H1 (cell line): ENCODE measurements at regions not wholly inside any gene's neighbourhood (a gene's known extent, or its start where the extent isn't known, plus 50 kb on each side); places are given as distances from the start of the nearest gene placed in this dataset.

Experiments
- CTCF ChIA-PET: fragments of 300-600 bp; sonication (Branson Sonifier 250); formaldehyde crosslinking; loops from one replicate; lab custom pipeline; 2021; ENCODE audit not compliant: partially characterized antibody; lab: Charles Lee
- POLR2A ChIA-PET: fragments of 300-600 bp; sonication (Branson Sonifier 250); formaldehyde crosslinking; loops from one replicate; lab custom pipeline; 2021; ENCODE audit warnings: inconsistent platforms; ENCODE audit not compliant: partially characterized antibody; lab: Charles Lee
- DNase-seq, 2 experiments: peaks; one replicate each; pipeline versions ENCODE4 v3.0.0 to v3.0.0-alpha.2; 2010 to 2022; ENCODE audit warnings: low spot score in 2 of 2, low read depth in 1 of 2, mixed read lengths in 1 of 2
- FAIRE-seq: peaks from 2 replicates; lab custom pipeline; 2011; peaks lifted over from hg19 to GRCh38; lab: Jason Lieb, UNC
- H2AFZ ChIP-seq: 2 replicates; pipeline ENCODE4 v1.8.1; 2012; ENCODE audit warnings: low read length, inconsistent platforms
- H2AK5ac ChIP-seq: 2 replicates; pipeline ENCODE4 v1.6.1; 2013; ENCODE audit warnings: low read depth, low read length
- H2BK120ac ChIP-seq: replicated peaks from 2 replicates; pipeline ENCODE3; 2013; ENCODE audit warnings: low read depth, low read length, inconsistent platforms
- H2BK12ac ChIP-seq: 2 replicates; pipeline ENCODE4 v1.6.1; 2013; ENCODE audit warnings: low read depth, low read length
- H2BK15ac ChIP-seq: 2 replicates; pipeline ENCODE4 v1.6.1; 2013; ENCODE audit warnings: low read length
- H2BK20ac ChIP-seq: 2 replicates; pipeline ENCODE4 v1.6.1; 2013; ENCODE audit warnings: low read length
- H2BK5ac ChIP-seq: 2 replicates; pipeline ENCODE4 v1.6.1; 2013; ENCODE audit warnings: low read depth, low read length
- H3K14ac ChIP-seq: 2 replicates; pipeline ENCODE4 v1.6.1; 2013; ENCODE audit warnings: inconsistent platforms; ENCODE audit not compliant: insufficient read length
- H3K18ac ChIP-seq: 2 replicates; pipeline ENCODE4 v1.6.1; 2013; ENCODE audit warnings: low read length; ENCODE audit errors: extremely low read depth
- H3K23ac ChIP-seq: 2 replicates; pipeline ENCODE4 v1.6.1; 2013; ENCODE audit warnings: inconsistent platforms; ENCODE audit not compliant: insufficient read length
- H3K23me2 ChIP-seq: 2 replicates; pipeline ENCODE4 v1.6.1; 2013; ENCODE audit warnings: low read depth, low read length
- H3K27ac ChIP-seq: 2 replicates; pipeline ENCODE4 v1.6.1; 2011; ENCODE audit warnings: low read depth, low read length, inconsistent platforms
- H3K27me3 ChIP-seq, 4 experiments: replicated peaks in 1 of 4; 1 replicate in 1 of 4; 2 replicates in 3 of 4; pipeline versions ENCODE4 v1.6.1 to v1.8.1; 2011 to 2013; ENCODE audit warnings: low read length in 3 of 4, mild to moderate bottlenecking in 3 of 4, inconsistent platforms in 2 of 4, mixed read lengths in 2 of 4, moderate library complexity in 1 of 4; ENCODE audit not compliant: control insufficient read depth in 3 of 4, insufficient read depth in 3 of 4; ENCODE audit errors: extremely low read depth in 1 of 4
- H3K36me3 ChIP-seq, 4 experiments: 2 replicates each; pipeline versions ENCODE4 v1.6.1 to v1.8.1; 2011 to 2013; ENCODE audit warnings: mild to moderate bottlenecking in 4 of 4, low read length in 3 of 4, moderate library complexity in 2 of 4, control low read depth in 1 of 4, inconsistent platforms in 1 of 4; ENCODE audit not compliant: insufficient read depth in 4 of 4, control insufficient read depth in 2 of 4
- H3K4ac ChIP-seq: replicated peaks from 2 replicates; pipeline ENCODE3; 2013; ENCODE audit warnings: low read length, low read depth, mixed read lengths, inconsistent platforms; ENCODE audit not compliant: insufficient read length
- H3K4me1 ChIP-seq, 4 experiments: replicated peaks in 1 of 4; 1 replicate in 1 of 4; 2 replicates in 3 of 4; pipeline versions ENCODE4 v1.6.1 to v1.8.1; 2011 to 2013; ENCODE audit warnings: low read length in 3 of 4, inconsistent platforms in 2 of 4, mixed read lengths in 1 of 4; ENCODE audit not compliant: insufficient read depth in 4 of 4, control insufficient read depth in 3 of 4
- H3K4me2 ChIP-seq, 2 experiments: 2 replicates each; pipeline versions ENCODE4 v1.6.1 to v1.8.1; 2011 to 2013; ENCODE audit warnings: low read depth in 2 of 2, low read length in 2 of 2, control low read depth in 1 of 2, inconsistent platforms in 1 of 2, mild to moderate bottlenecking in 1 of 2; ENCODE audit not compliant: insufficient read depth in 1 of 2
- H3K4me3 ChIP-seq, 4 experiments: fragments of 200-600, 300-600 bp in 1 of 4; sonication (generic), shearing (Covaris generic), sonication (Bioruptor Twin) in 1 of 4; 2 replicates each; pipeline versions ENCODE4 v1.5.1 to v1.8.1; 2011 to 2016; ENCODE audit warnings: low read length in 4 of 4, low read depth in 3 of 4, control low read depth in 2 of 4, inconsistent platforms in 2 of 4, mild to moderate bottlenecking in 2 of 4, mixed read lengths in 1 of 4, moderate library complexity in 1 of 4; ENCODE audit not compliant: insufficient read depth in 2 of 4; ENCODE audit errors: extremely low read depth in 1 of 4
- H3K56ac ChIP-seq: replicated peaks from 2 replicates; pipeline ENCODE3; 2013; ENCODE audit warnings: low read depth, mild to moderate bottlenecking, mixed read lengths, low read length, inconsistent platforms; ENCODE audit not compliant: insufficient read length
- H3K79me1 ChIP-seq: 2 replicates; pipeline ENCODE4 v1.6.1; 2013; ENCODE audit warnings: low read depth, low read length, control low read depth
- H3K79me2 ChIP-seq, 2 experiments: 2 replicates each; pipeline versions ENCODE4 v1.6.1 to v1.8.1; 2012 to 2013; ENCODE audit warnings: low read length in 2 of 2, mild to moderate bottlenecking in 2 of 2, inconsistent platforms in 1 of 2; ENCODE audit not compliant: insufficient read depth in 2 of 2, control insufficient read depth in 1 of 2
- H3K9ac ChIP-seq, 4 experiments: replicated peaks in 1 of 4; 1 replicate in 1 of 4; 2 replicates in 3 of 4; pipeline versions ENCODE4 v1.6.1 to v1.8.1; 2011 to 2013; ENCODE audit warnings: low read depth in 3 of 4, low read length in 3 of 4, control low read depth in 2 of 4, mild to moderate bottlenecking in 2 of 4, moderate library complexity in 2 of 4, inconsistent platforms in 1 of 4; ENCODE audit errors: extremely low read depth in 1 of 4
- H3K9me3 ChIP-seq, 2 experiments: 2 replicates each; pipeline versions ENCODE4 v1.6.1 to v1.8.1; 2012 to 2013; ENCODE audit warnings: mild to moderate bottlenecking in 2 of 2, moderate library complexity in 2 of 2, control low read depth in 1 of 2, inconsistent platforms in 1 of 2, low read depth in 1 of 2, low read length in 1 of 2, mixed read lengths in 1 of 2; ENCODE audit not compliant: insufficient read depth in 2 of 2
- H4K20me1 ChIP-seq, 2 experiments: replicated peaks in 1 of 2; 2 replicates each; pipeline versions ENCODE3 to v1.8.1; 2011 to 2013; ENCODE audit warnings: inconsistent platforms in 2 of 2, low read length in 2 of 2, mild to moderate bottlenecking in 1 of 2; ENCODE audit not compliant: insufficient read depth in 2 of 2, control insufficient read depth in 1 of 2
- H4K5ac ChIP-seq: 2 replicates; pipeline ENCODE4 v1.6.1; 2013; ENCODE audit warnings: low read length, low read depth, mixed read lengths, inconsistent platforms; ENCODE audit not compliant: insufficient read length
- H4K8ac ChIP-seq: 2 replicates; pipeline ENCODE4 v1.8.0; 2013; ENCODE audit warnings: mild to moderate bottlenecking, moderate library complexity, low read length, inconsistent platforms; ENCODE audit not compliant: insufficient read depth; ENCODE audit errors: extremely low read depth
- H4K91ac ChIP-seq: replicated peaks from 2 replicates; pipeline ENCODE3; 2013; ENCODE audit warnings: low read length, mixed read lengths, inconsistent platforms; ENCODE audit not compliant: insufficient read length
- BRCA1 ChIP-seq: IDR thresholded peaks from 2 replicates; pipeline ENCODE4 v1.6.1; 2012; ENCODE audit warnings: low read depth, low read length, improper control_type of control experiment
- CBX5 ChIP-seq: fragments of 300-800, 300-1000 bp; sonication (generic); IDR thresholded peaks from 2 replicates; pipeline ENCODE4 v1.7.1; 2016; ENCODE audit warnings: antibody characterized with exemption, low read length, low read depth
- CBX8 ChIP-seq: fragments of 300-800, 300-1000 bp; sonication (generic); IDR thresholded peaks from 2 replicates; pipeline ENCODE4 v1.7.1; 2016; ENCODE audit warnings: low read depth, low read length, borderline replicate concordance
- CTBP2 ChIP-seq: IDR thresholded peaks from 2 replicates; pipeline ENCODE4 v1.7.0; 2011; ENCODE audit warnings: borderline replicate concordance, mild to moderate bottlenecking, moderate library complexity, mixed read lengths, low read length; ENCODE audit not compliant: insufficient read depth, insufficient read length
- HDAC2 ChIP-seq, 2 experiments: fragments of 300-600 bp in 1 of 2; sonication (generic) in 1 of 2; IDR thresholded peaks; 2 replicates each; pipeline ENCODE4 v1.6.1; 2011 to 2012; ENCODE audit warnings: low read depth in 2 of 2, low read length in 2 of 2, mild to moderate bottlenecking in 2 of 2, moderate library complexity in 2 of 2, borderline replicate concordance in 1 of 2, inconsistent platforms in 1 of 2
- KDM1A ChIP-seq: fragments of 200-600, 300-600 bp; sonication (generic); IDR thresholded peaks from 2 replicates; pipeline ENCODE4 v1.7.1; 2016; ENCODE audit warnings: mild to moderate bottlenecking, low read length, borderline replicate concordance
- MAFK ChIP-seq: IDR thresholded peaks from 2 replicates; pipeline ENCODE4 v1.6.1; 2012; ENCODE audit warnings: low read depth, mild to moderate bottlenecking, improper control_type of control experiment, low read length
- RAD21 ChIP-seq, 2 experiments: IDR thresholded peaks in 1 of 2; conservative IDR thresholded peaks in 1 of 2; 2 replicates each; pipeline ENCODE4 v1.6.1; 2011; ENCODE audit warnings: low read depth in 2 of 2, low read length in 2 of 2, improper control_type of control experiment in 1 of 2, inconsistent platforms in 1 of 2, mild to moderate bottlenecking in 1 of 2, moderate library complexity in 1 of 2
- SP2 ChIP-seq: IDR thresholded peaks from 2 replicates; pipeline ENCODE4 v1.6.1; 2012; ENCODE audit warnings: mild to moderate bottlenecking, low read length, inconsistent platforms
- TAF7 ChIP-seq: optimal IDR thresholded peaks from 2 replicates; pipeline ENCODE3; 2011; ENCODE audit warnings: low read depth, mild to moderate bottlenecking, inconsistent platforms, low read length, moderate library complexity, borderline replicate concordance
- TBP ChIP-seq: IDR thresholded peaks from 2 replicates; pipeline ENCODE4 v1.6.1; 2011; ENCODE audit warnings: low read depth, low read length, improper control_type of control experiment
- TEAD4 ChIP-seq: IDR thresholded peaks from 2 replicates; pipeline ENCODE4 v1.6.1; 2012; ENCODE audit warnings: low read depth, low read length, inconsistent platforms, mixed read lengths
- USF2 ChIP-seq: IDR thresholded peaks from 2 replicates; pipeline ENCODE4 v1.6.1; 2011; ENCODE audit warnings: low read length, improper control_type of control experiment
- WGBS, 2 experiments: shearing (Covaris generic) in 1 of 2; methylation state at CpG; one replicate each; pipeline versions ENCODE4 v1.1.6 to v1.1.7; 2013 to 2015; ENCODE audit warnings: low lambda C conversion rate in 2 of 2, mixed read lengths in 2 of 2, inconsistent platforms in 1 of 2, low coverage in 1 of 2, missing lambda C conversion rate in 1 of 2; ENCODE audit not compliant: insufficient replicate concordance in 2 of 2, insufficient coverage in 1 of 2, insufficient read length in 1 of 2; ENCODE audit errors: extremely low coverage in 1 of 2, missing lambda C conversion rate in 1 of 2; 5-methylcytosine and 5-hydroxymethylcytosine counted together

- POLR2A ChIA-PET, result no interaction called here
- CTCF ChIA-PET, result interaction anchor here (0.7 to 4.6 kb wide), 13 partner anchors 9 to 109 kb away, joined by 3 to 23 read pairs (median 4); no protein-coding TSS in a partner anchor
- no peak overlapping the region for H2BK120ac ChIP-seq
- H3K9ac ChIP-seq, result no peak overlapping the region
- H3K4me3 ChIP-seq, result no peak overlapping the region
- FAIRE-seq, result no peak
- H4K8ac ChIP-seq, result no peak overlapping the region
- H2BK5ac ChIP-seq, result no peak overlapping the region
- no peak overlapping the region for H3K56ac ChIP-seq
- no peak overlapping the region for H4K5ac ChIP-seq
- no peaks in the 10 kb centered on the region for H4K20me1 ChIP-seq
- H2BK15ac ChIP-seq, result no peak overlapping the region
- H3K36me3 ChIP-seq, result no peaks in the 10 kb centered on the region
- no peak overlapping the region for H2AK5ac ChIP-seq
- 96% methylated on average over 4 of the region's 4 CpGs; no CpG with 5 or more reads in 1 of the 2 experiments for WGBS, 2 experiments
- H3K23ac ChIP-seq, result no peak overlapping the region
- no peak overlapping the region for H2BK12ac ChIP-seq
- H4K91ac ChIP-seq, result no peak overlapping the region
- no peak overlapping the region for H3K4me2 ChIP-seq
- peak in 1 of 2 experiments; percentile 10 for DNase-seq
- H3K14ac ChIP-seq, result no peak overlapping the region
- no peaks in the 10 kb centered on the region for H3K9me3 ChIP-seq
- H2BK20ac ChIP-seq, result no peak overlapping the region
- H3K79me1 ChIP-seq, result no peaks in the 10 kb centered on the region
- H2AFZ ChIP-seq, result no peak overlapping the region
- H3K4ac ChIP-seq, result no peak overlapping the region
- no peaks in the 10 kb centered on the region for H3K4me1 ChIP-seq
- no peak overlapping the region for H3K27ac ChIP-seq
- no peaks in the 10 kb centered on the region for H3K79me2 ChIP-seq
- no peak overlapping the region; the same call in 1 of the 2 replicates for H3K18ac ChIP-seq
- H3K27me3 ChIP-seq, result no peaks in the 10 kb centered on the region
- no peaks in the 10 kb centered on the region for H3K23me2 ChIP-seq
- TF ChIP-seq SP2 (no peak), RAD21 (IDR thresholded peaks at IDR 0.05 in 1 of 2, conservative IDR thresholded peaks at IDR 0.05 in 1 of 2; ENCODE audit: low read depth in 2 of 2, low read length in 2 of 2) (no peak), TBP (no peak), CBX5 (no peak), BRCA1 (no peak), MAFK (no peak), CBX8 (no peak), TEAD4 (no peak), HDAC2 (IDR thresholded peaks at IDR 0.05; ENCODE audit: borderline replicate concordance in 1 of 2, low read depth in 2 of 2, low read length in 2 of 2) (no peak), TAF7 (no peak), USF2 (no peak), KDM1A (no peak), CTBP2 (no peak)
Observed at GRCh38 chr2:128714285-128714684, 395.6 kb upstream of the HS6ST1 start.
